Psoas muscle (tissue), 7 donors: ENCODE measurements at regions not wholly inside any gene's neighbourhood (a gene's known extent, or its start where the extent isn't known, plus 50 kb on each side); places are given as distances from the start of the nearest gene placed in this dataset.

Source experiments
- ATAC-seq, 4 donors: fragments of 200-7000 bp; cut with Tn5 transposase; one replicate each; pipeline ENCODE4 v1.9.1; 2020; ENCODE audit warnings: moderate library complexity in 3 of 4, mild to moderate bottlenecking in 2 of 4
- DNase-seq, 2 donors: peaks; one replicate each; pipeline ENCODE4 v3.0.0-alpha.2; 2020
- H3K27ac ChIP-seq: fragments of 200-600 bp; one replicate; pipeline ENCODE4 v1.8.0; 2022
- H3K27me3 ChIP-seq, 3 donors: fragments of 200-600 bp in 1 of 3; one replicate each; pipeline versions ENCODE4 v1.6.1 to v1.8.0; 2013 to 2022; ENCODE audit warnings: low read length in 2 of 3, mild to moderate bottlenecking in 2 of 3, moderate library complexity in 1 of 3; ENCODE audit not compliant: insufficient read depth in 3 of 3
- H3K36me3 ChIP-seq, 2 donors: fragments of 200-600 bp in 1 of 2; one replicate each; pipeline versions ENCODE4 v1.6.1 to v1.8.0; 2013 to 2022; ENCODE audit warnings: low read depth in 1 of 2, mild to moderate bottlenecking in 1 of 2, moderate library complexity in 1 of 2; ENCODE audit not compliant: insufficient read depth in 1 of 2
- H3K4me1 ChIP-seq: fragments of 200-600 bp; one replicate; pipeline ENCODE4 v1.8.0; 2022
- H3K4me3 ChIP-seq: fragments of 200-600 bp; one replicate; pipeline ENCODE4 v1.8.0; 2022; ENCODE audit warnings: mild to moderate bottlenecking
- H3K9me3 ChIP-seq: fragments of 200-600 bp; one replicate; pipeline ENCODE4 v1.8.0; 2022
- WGBS, 3 donors: extraction: QIAGEN DNeasy Blood & Tissue Kit; methylation state at CpG; one replicate each; pipeline versions ENCODE4 v1.1.6 to v1.1.7; 2013; 5-methylcytosine and 5-hydroxymethylcytosine counted together
- intact Hi-C, 2 donors: fragments of 100-400 bp; cut with DNase I; formaldehyde crosslinking; loops; one replicate each; pipeline versions ENCODE4 v1.11.0 to v1.14.2; 2022
- TF ChIP-seq, protein P1 (sequence below): fragments of 200-600 bp; IDR thresholded peaks from one replicate; pipeline ENCODE4 v1.8.0; 2022; ENCODE audit warnings: antibody characterized with exemption
- donor health status: healthy with polysubstance abuse.
- donor health status: DM: no; HTN: no; CAD: no; lungs with moderate emphysema.
- donor health status: Bipolar disorder and iron deficiency.
- donor health status: healthy.
- donor health status: DM: yes; HTN: yes; CAD: no.
- donor health status: DM: no; HTN: no; CAD: no.
- donor health status: DM: yes; HTN: yes; CAD: no.

DNA sequence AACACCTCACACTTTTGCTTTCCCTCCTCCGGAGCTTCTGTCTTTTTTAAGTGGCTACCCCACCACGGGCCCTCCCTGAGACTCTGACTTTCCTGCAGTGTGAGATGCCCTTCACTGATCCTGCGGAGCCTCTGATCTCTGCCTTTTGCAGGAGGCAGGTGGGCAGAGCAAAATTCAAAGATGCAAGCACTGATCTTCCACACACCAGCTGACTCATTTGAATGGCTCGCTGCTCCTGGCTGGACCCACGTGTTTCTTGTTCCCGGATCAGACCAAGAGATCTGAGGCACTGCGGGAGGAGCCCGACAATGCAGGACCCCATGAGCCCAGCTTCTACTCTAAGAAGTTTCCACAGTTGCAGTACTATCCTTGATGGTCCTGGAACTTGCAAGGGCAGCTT, 1607.9 kb upstream of the TENM3 start:
- no peak overlapping the region for H3K4me3 ChIP-seq
- WGBS, 3 donors, result 62 to 73% (median 71%) methylated on average over 8 of the region's 8 CpGs
- ATAC-seq (no peak), DNase-seq (no peak)
- intact Hi-C loops, result no loop called here
- H3K36me3 ChIP-seq, result no peaks in the 10 kb centered on the region
- TF ChIP-seq, protein P1, sequence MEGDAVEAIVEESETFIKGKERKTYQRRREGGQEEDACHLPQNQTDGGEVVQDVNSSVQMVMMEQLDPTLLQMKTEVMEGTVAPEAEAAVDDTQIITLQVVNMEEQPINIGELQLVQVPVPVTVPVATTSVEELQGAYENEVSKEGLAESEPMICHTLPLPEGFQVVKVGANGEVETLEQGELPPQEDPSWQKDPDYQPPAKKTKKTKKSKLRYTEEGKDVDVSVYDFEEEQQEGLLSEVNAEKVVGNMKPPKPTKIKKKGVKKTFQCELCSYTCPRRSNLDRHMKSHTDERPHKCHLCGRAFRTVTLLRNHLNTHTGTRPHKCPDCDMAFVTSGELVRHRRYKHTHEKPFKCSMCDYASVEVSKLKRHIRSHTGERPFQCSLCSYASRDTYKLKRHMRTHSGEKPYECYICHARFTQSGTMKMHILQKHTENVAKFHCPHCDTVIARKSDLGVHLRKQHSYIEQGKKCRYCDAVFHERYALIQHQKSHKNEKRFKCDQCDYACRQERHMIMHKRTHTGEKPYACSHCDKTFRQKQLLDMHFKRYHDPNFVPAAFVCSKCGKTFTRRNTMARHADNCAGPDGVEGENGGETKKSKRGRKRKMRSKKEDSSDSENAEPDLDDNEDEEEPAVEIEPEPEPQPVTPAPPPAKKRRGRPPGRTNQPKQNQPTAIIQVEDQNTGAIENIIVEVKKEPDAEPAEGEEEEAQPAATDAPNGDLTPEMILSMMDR, result no peak
- H3K27me3 ChIP-seq, result no peaks in the 10 kb centered on the region
- H3K4me1 ChIP-seq, result no peaks in the 10 kb centered on the region
- H3K27ac ChIP-seq, result no peak overlapping the region
- no peaks in the 10 kb centered on the region for H3K9me3 ChIP-seq

DNA sequence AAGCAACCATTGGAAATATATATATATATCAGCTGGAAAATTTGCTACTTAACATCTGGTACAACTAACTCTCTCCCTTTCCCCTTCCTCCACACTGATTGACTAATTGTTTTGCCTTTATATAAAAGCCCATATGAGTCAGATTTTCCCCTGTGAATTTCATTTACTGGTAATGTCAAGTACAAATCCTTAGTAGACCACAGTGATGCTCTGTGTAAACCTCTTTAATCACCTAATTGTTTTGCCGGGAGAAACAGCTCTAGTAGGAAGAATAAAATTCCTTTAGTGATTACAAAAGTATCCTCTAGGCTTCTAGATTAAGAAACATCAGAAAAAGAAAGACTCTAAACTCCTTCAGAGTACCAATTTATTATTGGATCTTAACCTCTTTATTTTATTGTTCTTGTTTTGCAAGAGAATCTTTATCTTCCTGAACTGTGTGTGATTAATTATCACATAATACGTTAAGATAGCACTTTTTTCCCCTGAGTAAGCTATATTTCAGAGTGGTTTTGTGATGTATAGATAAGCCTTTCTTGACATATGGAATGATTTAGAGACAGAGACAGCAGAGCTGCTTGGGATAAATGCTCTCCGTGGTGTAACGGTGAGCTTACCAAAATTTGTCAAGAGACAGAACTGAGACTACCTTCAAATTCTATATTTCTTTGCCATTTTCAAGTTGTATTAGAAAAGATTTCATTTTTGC, 1606.4 kb upstream of the TENM3 start:
- Histone ChIP-seq H3K36me3 (no peaks in the 10 kb centered on the region), H3K4me1 (no peaks in the 10 kb centered on the region), H3K27ac (no peak overlapping the region), H3K9me3 (no peaks in the 10 kb centered on the region), H3K27me3 (no peaks in the 10 kb centered on the region), H3K4me3 (no peak overlapping the region)
- DNase-seq (no peak), ATAC-seq (no peak)
- 42 to 46% (median 43%) methylated on average over 4 of the region's 4 CpGs for whole genome bisulfite sequencing, 3 donors
- TF ChIP-seq, protein P1, result no peak
- intact Hi-C loops, result no loop called here

DNA sequence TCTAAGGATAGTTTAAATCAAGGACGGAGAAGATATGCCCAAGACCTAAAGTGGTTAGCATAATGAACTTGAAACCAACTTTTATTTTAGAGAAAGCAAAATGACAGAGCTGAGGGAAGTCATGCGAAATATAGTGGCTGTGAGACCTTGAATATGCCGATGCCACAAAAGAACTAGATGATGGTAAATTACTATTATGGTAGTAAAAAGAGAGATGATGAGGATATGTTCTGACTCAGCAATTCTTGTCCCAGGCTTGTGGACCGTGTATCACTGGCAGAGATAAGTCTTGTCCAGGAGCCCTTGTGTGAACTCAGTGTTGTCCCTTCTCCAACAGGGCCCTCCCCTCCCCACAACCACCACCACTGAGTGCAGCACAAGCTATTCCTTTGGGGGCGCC, 1605.6 kb upstream of the TENM3 start:
- Histone ChIP-seq H3K36me3 (no peaks in the 10 kb centered on the region), H3K9me3 (no peaks in the 10 kb centered on the region), H3K4me3 (no peak overlapping the region), H3K27me3 (no peaks in the 10 kb centered on the region), H3K4me1 (no peaks in the 10 kb centered on the region), H3K27ac (no peak overlapping the region)
- intact Hi-C loops, result no loop called here
- DNase-seq (no peak), ATAC-seq (no peak)
- 76 to 84% (median 79%) methylated on average over 5 of the region's 5 CpGs for WGBS, 3 donors
- TF ChIP-seq, protein P1, result no peak

DNA sequence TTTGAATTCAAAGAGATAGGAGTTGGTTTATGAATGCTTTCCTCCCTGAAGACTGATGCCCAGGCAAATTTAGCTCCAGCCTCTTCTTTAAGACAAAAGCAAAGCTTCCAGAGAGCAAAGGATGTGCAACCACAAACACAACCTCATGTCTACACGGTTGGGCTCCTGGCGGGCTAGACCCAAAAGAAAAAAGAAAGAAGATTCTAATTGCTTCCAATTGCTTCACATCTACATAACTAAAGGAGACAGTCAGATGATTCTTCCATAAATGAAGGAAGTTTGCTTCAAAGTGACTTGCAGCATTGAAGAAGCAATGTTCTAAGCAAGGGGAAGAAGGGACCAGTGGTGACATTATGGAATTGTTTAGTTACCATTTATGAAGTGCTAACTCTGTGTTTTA, 1603.0 kb upstream of the TENM3 start:
- Histone ChIP-seq H3K27me3 (no peaks in the 10 kb centered on the region), H3K36me3 (no peaks in the 10 kb centered on the region), H3K4me1 (no peaks in the 10 kb centered on the region), H3K9me3 (no peaks in the 10 kb centered on the region), H3K27ac (no peak overlapping the region), H3K4me3 (no peak overlapping the region)
- WGBS, 3 donors, result 39 to 58% (median 46%) methylated on average over 2 of the region's 2 CpGs
- ATAC-seq (no peak), DNase-seq (no peak)
- TF ChIP-seq, protein P1, result no peak
- intact Hi-C loops, result no loop called here

DNA sequence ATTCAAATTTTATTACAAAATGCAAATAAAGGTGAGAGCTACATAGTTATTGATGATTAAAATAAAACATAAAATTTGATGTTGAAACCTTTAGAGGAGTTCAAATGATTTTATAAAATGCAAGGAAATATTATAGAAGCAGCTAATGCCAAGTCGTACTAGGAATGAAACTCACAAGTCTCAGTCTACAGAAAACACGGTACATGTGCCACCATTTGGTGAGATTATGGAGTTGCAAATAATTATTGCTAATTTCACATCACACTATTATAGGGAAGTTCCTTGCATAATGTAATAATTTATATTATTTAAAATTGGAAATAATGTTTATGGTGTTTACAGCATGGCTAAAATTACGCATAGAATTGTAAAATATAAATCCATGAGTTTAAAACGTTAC, 1601.7 kb upstream of the TENM3 start:
- DNase-seq (no peak), ATAC-seq (no peak)
- 56 to 73% (median 60%) methylated on average over 4 of the region's 4 CpGs for WGBS, 3 donors

More for the DNA sequence above, 1601.7 kb upstream of the TENM3 start:
- Histone ChIP-seq H3K27me3 (no peaks in the 10 kb centered on the region), H3K27ac (no peak overlapping the region), H3K4me3 (no peak overlapping the region), H3K4me1 (no peaks in the 10 kb centered on the region), H3K36me3 (no peaks in the 10 kb centered on the region), H3K9me3 (no peaks in the 10 kb centered on the region)
- intact Hi-C loops, result no loop called here
- TF ChIP-seq, protein P1, result no peak
